Endothelial cell of umbilical vein (primary cell): ENCODE measurements at regions not wholly inside any gene's neighbourhood (a gene's known extent, or its start where the extent isn't known, plus 50 kb on each side); places are given as distances from the start of the nearest gene placed in this dataset.

Source experiments
- BruUV-seq: library from RNA; stranded (reverse); fragments of 400-500 nt; replicated peaks from 2 replicates; lab custom pipeline; 2021; lab: Mats Ljungman, UMichigan
- CTCF ChIA-PET: fragments of 300-600, 350-600 bp; sonication (Branson Sonifier 250); formaldehyde crosslinking; loops from one replicate; lab custom pipeline; 2021; ENCODE audit warnings: antibody characterized with exemption, inconsistent platforms; lab: Charles Lee
- POLR2A ChIA-PET: fragments of 300-600, 350-600 bp; sonication (Branson Sonifier 250); formaldehyde crosslinking; loops from one replicate; lab custom pipeline; 2021; ENCODE audit warnings: antibody characterized with exemption, inconsistent platforms; lab: Charles Lee
- DNase-seq: peaks from one replicate; pipeline ENCODE4 v3.0.0-alpha.2; 2011; ENCODE audit warnings: low read depth, low spot score
- FAIRE-seq: peaks from 2 replicates; lab custom pipeline; 2011; peaks lifted over from hg19 to GRCh38; lab: Jason Lieb, UNC
- H2AFZ ChIP-seq: 2 replicates; pipeline ENCODE4 v1.6.0; 2012; ENCODE audit warnings: low read depth, low read length, control low read depth, inconsistent platforms
- H3K27ac ChIP-seq: 2 replicates; pipeline ENCODE4 v1.5.1; 2011; ENCODE audit warnings: low read depth, mild to moderate bottlenecking, control low read depth, low read length, moderate library complexity; ENCODE audit not compliant: insufficient read depth
- H3K27me3 ChIP-seq, 2 experiments: 2 replicates each; pipeline versions ENCODE4 v1.6.0 to v1.6.1; 2011; ENCODE audit warnings: low read length in 2 of 2, mixed read lengths in 1 of 2; ENCODE audit not compliant: control insufficient read depth in 2 of 2, insufficient read depth in 2 of 2
- H3K36me3 ChIP-seq, 2 experiments: 2 replicates in 1 of 2; 3 replicates in 1 of 2; pipeline ENCODE4 v1.5.1; 2011; ENCODE audit warnings: low read length in 2 of 2, mild to moderate bottlenecking in 1 of 2, moderate library complexity in 1 of 2; ENCODE audit not compliant: control insufficient read depth in 2 of 2, insufficient read depth in 2 of 2; ENCODE audit errors: extremely low read depth in 1 of 2
- H3K4me1 ChIP-seq: 3 replicates; pipeline ENCODE4 v1.5.1; 2011; ENCODE audit warnings: mild to moderate bottlenecking, low read length; ENCODE audit not compliant: control insufficient read depth, insufficient read depth; ENCODE audit errors: extremely low read depth
- H3K4me2 ChIP-seq: 2 replicates; pipeline ENCODE4 v1.6.1; 2011; ENCODE audit warnings: low read length, control low read depth, mixed read lengths; ENCODE audit not compliant: insufficient read depth
- H3K4me3 ChIP-seq, 3 experiments: fragments of 200-600 bp in 1 of 3; sonication (generic), shearing (Covaris generic) in 1 of 3; replicated peaks in 1 of 3; 2 replicates each; pipeline ENCODE4 v1.5.1; 2011 to 2016; ENCODE audit warnings: control low read depth in 3 of 3, low read length in 3 of 3, mild to moderate bottlenecking in 2 of 3, inconsistent platforms in 1 of 3, low read depth in 1 of 3, moderate library complexity in 1 of 3; ENCODE audit not compliant: insufficient read depth in 1 of 3
- H3K79me2 ChIP-seq: 2 replicates; pipeline ENCODE4 v1.6.0; 2012; ENCODE audit warnings: low read length, inconsistent platforms; ENCODE audit not compliant: control insufficient read depth, insufficient read depth
- H3K9ac ChIP-seq: replicated peaks from 2 replicates; pipeline ENCODE3; 2011; ENCODE audit warnings: low read length, control low read depth; ENCODE audit not compliant: insufficient read depth; ENCODE audit errors: extremely low read depth
- H3K9me1 ChIP-seq: replicated peaks from 3 replicates; pipeline ENCODE4 v1.6.0; 2011; ENCODE audit warnings: mild to moderate bottlenecking, low read length; ENCODE audit not compliant: control insufficient read depth, insufficient read depth; ENCODE audit errors: extremely low read depth
- H3K9me3 ChIP-seq: replicated peaks from 2 replicates; pipeline ENCODE4 v1.5.1; 2012; ENCODE audit warnings: low read length, inconsistent platforms; ENCODE audit not compliant: control insufficient read depth, insufficient read depth
- H4K20me1 ChIP-seq: replicated peaks from 2 replicates; pipeline ENCODE3; 2011; ENCODE audit warnings: mild to moderate bottlenecking, low read length; ENCODE audit not compliant: control insufficient read depth, insufficient read depth; ENCODE audit errors: extremely low read depth
- CTCF ChIP-seq, 2 donors: IDR thresholded peaks; 1 replicate in 1 of 2; 2 replicates in 1 of 2; pipeline ENCODE4 v1.5.1; 2011; ENCODE audit warnings: low read length in 2 of 2, mild to moderate bottlenecking in 2 of 2, moderate library complexity in 2 of 2, control low read depth in 1 of 2, inconsistent platforms in 1 of 2, low read depth in 1 of 2; ENCODE audit not compliant: insufficient read depth in 1 of 2; ENCODE audit errors: extremely low read depth in 1 of 2
- EZH2 ChIP-seq: IDR thresholded peaks from 2 replicates; pipeline ENCODE4 v1.6.1; 2012; ENCODE audit warnings: borderline replicate concordance, low read depth, mild to moderate bottlenecking, moderate library complexity, low read length, inconsistent platforms; ENCODE audit not compliant: severe bottlenecking
- FOS ChIP-seq: IDR thresholded peaks from 2 replicates; pipeline ENCODE4 v1.6.1; 2011; ENCODE audit warnings: mild to moderate bottlenecking, low read length, moderate library complexity, borderline replicate concordance; ENCODE audit not compliant: insufficient read depth
- GATA2 ChIP-seq: IDR thresholded peaks from 2 replicates; pipeline ENCODE4 v1.7.0; 2011; ENCODE audit warnings: low read depth, mild to moderate bottlenecking, moderate library complexity, mixed read lengths, low read length; ENCODE audit not compliant: insufficient read length, insufficient read depth
- JUN ChIP-seq: IDR thresholded peaks from 2 replicates; pipeline ENCODE4 v1.6.1; 2011; ENCODE audit warnings: borderline replicate concordance, low read depth; ENCODE audit not compliant: insufficient read length, insufficient read depth
- MAX ChIP-seq: IDR thresholded peaks from 2 replicates; pipeline ENCODE4 v1.6.1; 2011; ENCODE audit not compliant: insufficient read depth, insufficient read length
- MYC ChIP-seq: IDR thresholded peaks from one replicate; pipeline ENCODE4 v1.6.1; 2011; ENCODE audit warnings: mild to moderate bottlenecking, low read depth, low read length
- POLR2A ChIP-seq: IDR thresholded peaks from 2 replicates; pipeline ENCODE4 v1.6.1; 2012; ENCODE audit warnings: low read depth, mild to moderate bottlenecking, control low read depth, low read length
- POLR2AphosphoS5 ChIP-seq: IDR thresholded peaks from 2 replicates; pipeline ENCODE4 v1.6.1; 2012; ENCODE audit warnings: low read depth, mild to moderate bottlenecking, control low read depth, low read length, moderate library complexity; ENCODE audit not compliant: insufficient read depth
- dilution Hi-C: fragments of 300-500 bp; cut with MboI; formaldehyde crosslinking; loops from one replicate; pipeline ENCODE4 v1.15.0; 2019; ENCODE audit warnings: low sequenced_read_pairs; ENCODE audit not compliant: extremely low pct_ligation_motif_present
- intact Hi-C: fragments of 100-400 bp; cut with micrococcal nuclease; formaldehyde crosslinking; loops from one replicate; pipeline ENCODE4 v1.10.0; 2022

GRCh38 chr4:147244786-147245185 is 236.1 kb upstream of the EDNRA start:
- Histone ChIP-seq H3K4me2 (no peak overlapping the region), H3K27ac (no peak overlapping the region), H4K20me1 (no peaks in the 10 kb centered on the region), H3K79me2 (no peaks in the 10 kb centered on the region), H2AFZ (no peak overlapping the region), H3K9me3 (no peaks in the 10 kb centered on the region), H3K36me3 (no peaks in the 10 kb centered on the region), H3K9me1 (no peaks in the 10 kb centered on the region), H3K4me1 (no peaks in the 10 kb centered on the region), H3K4me3 (no peak overlapping the region), H3K9ac (no peak overlapping the region), H3K27me3 (no peaks in the 10 kb centered on the region)
- dilution Hi-C loops, result no loop called here
- ChIA-PET POLR2A (no interaction called here), CTCF (interaction anchor here (1.3 kb wide), 1 partner anchor 16 kb away, joined by 4 read pairs; no protein-coding TSS in a partner anchor)
- intact Hi-C loops, result no loop called here
- FAIRE-seq (no peak), DNase-seq (no peak)
- BruUV-seq, result no TSS peak
- TF ChIP-seq CTCF (IDR thresholded peaks at IDR 0.05; ENCODE audit: extremely low read depth in 1 of 2, insufficient read depth in 1 of 2, low read depth in 1 of 2, low read length in 2 of 2) (no peak), POLR2AphosphoS5 (no peak), MYC (no peak), FOS (no peak), POLR2A (no peak), EZH2 (no peak), GATA2 (no peak), MAX (no peak), JUN (no peak)
